IPS-15b (cell line): ENCODE measurements at regions not wholly inside any gene's neighbourhood (a gene's known extent, or its start where the extent isn't known, plus 50 kb on each side); places are given as distances from the start of the nearest gene placed in this dataset.
"Not testable (repeated sequence)": the region's sequence is repeated elsewhere in the genome, so short reads cannot be mapped to it uniquely, and the experiment has no call there.

ENCODE experiments used
- H3K27me3 ChIP-seq: one replicate; pipeline ENCODE4 v1.6.1; 2013; ENCODE audit warnings: low read length; ENCODE audit not compliant: control insufficient read depth, insufficient read depth
- H3K36me3 ChIP-seq: one replicate; pipeline ENCODE4 v1.6.1; 2013; ENCODE audit warnings: low read length; ENCODE audit not compliant: control insufficient read depth, insufficient read depth
- H3K4me1 ChIP-seq: one replicate; pipeline ENCODE4 v1.6.1; 2013; ENCODE audit warnings: mild to moderate bottlenecking, low read length; ENCODE audit not compliant: control insufficient read depth, insufficient read depth
- H3K4me3 ChIP-seq: one replicate; pipeline ENCODE4 v1.5.1; 2013; ENCODE audit warnings: low read depth, low read length
- H3K9ac ChIP-seq: one replicate; pipeline ENCODE4 v1.6.1; 2013; ENCODE audit warnings: low read depth, mild to moderate bottlenecking, low read length
- H3K9me3 ChIP-seq: one replicate; pipeline ENCODE4 v1.6.1; 2013; ENCODE audit warnings: mild to moderate bottlenecking, low read length; ENCODE audit not compliant: control insufficient read depth, insufficient read depth

DNA sequence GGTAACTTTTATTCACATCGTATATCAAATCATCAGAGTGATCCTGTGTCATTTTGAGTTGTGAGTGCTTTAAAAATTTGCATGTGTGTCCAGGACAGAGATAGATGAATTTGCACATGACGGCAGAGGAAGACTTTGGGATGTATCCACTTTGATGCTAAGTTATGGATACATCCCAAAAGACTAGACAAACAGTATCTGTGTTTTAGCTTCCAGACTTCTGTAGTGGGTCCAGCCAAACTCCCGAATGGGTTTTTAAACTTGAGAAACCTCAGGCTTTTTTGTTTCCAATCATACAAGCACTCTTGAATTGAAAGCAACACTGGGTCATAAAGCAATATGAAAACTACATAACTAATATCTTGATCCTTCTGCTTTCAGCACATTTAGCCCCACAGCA, 213.8 kb downstream of the C9orf152 start:
- Histone ChIP-seq H3K9me3 (peaks cover 3% of the 10 kb centered on the region), H3K4me3 (no peak overlapping the region), H3K9ac (no peak overlapping the region), H3K36me3 (no peaks in the 10 kb centered on the region), H3K4me1 (no peaks in the 10 kb centered on the region), H3K27me3 (no peaks in the 10 kb centered on the region)

GRCh38 chr9:109996936-109997580, 210.9 kb downstream of the C9orf152 start:
- Histone ChIP-seq H3K4me1 (no peaks in the 10 kb centered on the region), H3K9ac (no peak overlapping the region), H3K36me3 (no peaks in the 10 kb centered on the region), H3K9me3 (peaks cover 3% of the 10 kb centered on the region), H3K27me3 (no peaks in the 10 kb centered on the region), H3K4me3 (no peak overlapping the region)

DNA sequence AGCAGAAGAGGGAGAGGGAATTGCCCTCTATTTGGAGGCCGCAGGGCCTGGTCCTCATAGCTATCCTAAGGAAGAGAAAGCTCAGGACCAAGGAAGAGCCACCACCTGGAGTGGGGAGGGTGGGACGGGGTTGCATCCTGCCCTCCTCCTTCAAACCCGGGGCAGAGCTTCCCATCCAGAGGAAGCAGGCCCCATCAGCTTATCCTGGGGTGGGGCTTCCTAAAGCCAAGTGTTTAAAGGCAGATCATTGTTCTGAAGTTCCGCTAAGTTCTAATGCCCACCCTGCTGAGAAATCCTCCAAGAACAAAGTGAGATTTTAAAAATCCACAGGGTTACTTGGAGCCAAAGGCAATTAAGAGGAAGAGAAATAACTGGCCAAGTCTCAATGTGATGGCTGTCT, 210.3 kb downstream of the C9orf152 start:
- Histone ChIP-seq H3K4me3 (no peak overlapping the region), H3K9ac (no peak overlapping the region)

GRCh38 chr9:110005521-110005920, 202.4 kb downstream of the C9orf152 start:
- not testable (repeated sequence) for H3K36me3 ChIP-seq, H3K4me1 ChIP-seq, H3K9ac ChIP-seq, H3K27me3 ChIP-seq, H3K9me3 ChIP-seq, H3K4me3 ChIP-seq

More for the DNA sequence above, 210.3 kb downstream of the C9orf152 start:
- no peaks in the 10 kb centered on the region for H3K4me1 ChIP-seq
- no peaks in the 10 kb centered on the region for H3K36me3 ChIP-seq
- H3K27me3 ChIP-seq: no peaks in the 10 kb centered on the region
- peaks cover 3% of the 10 kb centered on the region for H3K9me3 ChIP-seq

DNA sequence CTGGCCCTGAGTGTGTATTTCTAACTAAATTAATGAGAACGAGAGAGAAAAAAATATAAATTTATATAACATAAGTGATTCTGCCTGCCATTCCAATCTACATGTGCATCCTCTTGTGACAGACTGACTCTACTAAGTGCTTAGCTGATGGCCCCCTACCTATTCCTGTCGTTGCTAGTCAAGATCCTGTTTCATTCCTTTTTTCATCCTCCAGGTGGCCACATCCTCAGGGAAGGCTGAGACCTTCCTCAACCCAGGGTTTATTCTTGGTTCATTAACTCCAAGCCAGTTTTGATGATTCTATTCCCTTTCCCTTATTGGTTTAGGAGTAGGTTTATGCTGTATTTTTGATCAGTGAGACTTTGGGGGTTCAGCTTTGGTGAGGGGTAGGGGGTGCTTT, 201.3 kb downstream of the C9orf152 start:
- no peak overlapping the region for H3K4me3 ChIP-seq

GRCh38 chr9:110007477-110008270, 200.3 kb downstream of the C9orf152 start:
- Histone ChIP-seq H3K27me3 (no peaks in the 10 kb centered on the region), H3K9ac (no peak overlapping the region), H3K9me3 (no peaks in the 10 kb centered on the region), H3K36me3 (no peaks in the 10 kb centered on the region), H3K4me1 (no peaks in the 10 kb centered on the region), H3K4me3 (no peak overlapping the region)

More for the DNA sequence above, 201.3 kb downstream of the C9orf152 start:
- H3K9ac ChIP-seq: no peak overlapping the region
- no peaks in the 10 kb centered on the region for H3K4me1 ChIP-seq
- no peaks in the 10 kb centered on the region for H3K36me3 ChIP-seq
- H3K27me3 ChIP-seq: no peaks in the 10 kb centered on the region
- no peaks in the 10 kb centered on the region for H3K9me3 ChIP-seq

DNA sequence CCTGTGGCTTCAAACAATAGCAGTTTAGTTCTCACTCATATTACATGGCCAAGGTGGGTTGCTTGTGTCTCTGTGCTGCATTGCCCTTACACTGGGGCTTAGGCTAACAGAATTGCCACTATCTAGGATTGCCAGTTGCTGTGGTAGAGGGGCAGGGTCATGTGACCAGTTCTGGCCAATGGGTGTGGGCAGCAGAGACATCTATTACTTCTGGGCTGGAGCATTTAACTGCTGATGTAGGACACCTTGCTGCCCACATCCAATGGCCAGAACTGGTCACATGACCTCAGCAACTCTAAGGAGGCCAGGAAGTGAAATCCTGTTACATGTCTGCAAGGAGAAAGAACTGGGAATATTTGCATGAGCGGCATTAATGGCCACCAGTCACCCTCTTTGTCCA, 199.3 kb downstream of the C9orf152 start:
- Histone ChIP-seq H3K9ac (no peak overlapping the region), H3K4me1 (no peaks in the 10 kb centered on the region), H3K4me3 (no peak overlapping the region), H3K27me3 (no peaks in the 10 kb centered on the region), H3K9me3 (no peaks in the 10 kb centered on the region), H3K36me3 (no peaks in the 10 kb centered on the region)

- no peak overlapping the region for H3K9ac ChIP-seq
- no peaks in the 10 kb centered on the region for H3K27me3 ChIP-seq
- no peaks in the 10 kb centered on the region for H3K4me1 ChIP-seq
- H3K36me3 ChIP-seq: no peaks in the 10 kb centered on the region
- H3K9me3 ChIP-seq: no peaks in the 10 kb centered on the region
- H3K4me3 ChIP-seq: no peak overlapping the region
Measured at GRCh38 chr9:110011628-110012320, 196.2 kb downstream of the C9orf152 start.

DNA sequence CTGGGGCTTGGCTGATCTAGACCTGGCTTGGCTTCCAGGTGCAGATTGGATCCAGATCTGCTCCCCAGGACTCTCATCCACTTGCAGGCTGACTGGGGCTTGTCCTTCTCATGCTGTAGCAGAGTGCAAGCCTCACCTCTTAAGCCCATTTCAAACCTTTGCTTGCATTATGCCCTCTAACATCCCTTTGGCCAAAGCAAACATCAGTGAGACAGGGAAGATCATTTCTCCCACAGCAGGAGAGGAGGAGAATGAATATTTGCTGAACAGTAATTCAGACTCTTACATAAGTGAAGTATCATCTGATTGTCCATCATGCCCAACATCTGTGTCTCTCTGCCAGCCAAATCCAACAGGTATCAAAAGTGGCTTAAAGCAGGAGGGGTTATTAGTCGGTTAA, 194.9 kb downstream of the C9orf152 start:
- H3K27me3 ChIP-seq: no peaks in the 10 kb centered on the region
- H3K9me3 ChIP-seq: no peaks in the 10 kb centered on the region
- H3K9ac ChIP-seq: no peak overlapping the region
- H3K36me3 ChIP-seq: no peaks in the 10 kb centered on the region
- no peaks in the 10 kb centered on the region for H3K4me1 ChIP-seq
- H3K4me3 ChIP-seq: no peak overlapping the region

- Histone ChIP-seq H3K9ac (no peak overlapping the region), H3K4me1 (no peaks in the 10 kb centered on the region), H3K27me3 (no peaks in the 10 kb centered on the region), H3K9me3 (no peaks in the 10 kb centered on the region), H3K36me3 (no peaks in the 10 kb centered on the region), H3K4me3 (no peak overlapping the region)
Measured at GRCh38 chr9:110015759-110016158, 192.2 kb downstream of the C9orf152 start.

GRCh38 chr9:110016340-110016739, 191.6 kb downstream of the C9orf152 start:
- Histone ChIP-seq H3K9me3 (no peaks in the 10 kb centered on the region), H3K9ac (no peak overlapping the region), H3K4me1 (no peaks in the 10 kb centered on the region), H3K4me3 (no peak overlapping the region), H3K36me3 (no peaks in the 10 kb centered on the region), H3K27me3 (no peaks in the 10 kb centered on the region)

GRCh38 chr9:110020216-110020615, 187.7 kb downstream of the C9orf152 start:
- not testable (repeated sequence) for H3K4me3 ChIP-seq, H3K36me3 ChIP-seq, H3K9me3 ChIP-seq, H3K27me3 ChIP-seq, H3K4me1 ChIP-seq, H3K9ac ChIP-seq
